D341Med (cell line): ENCODE measurements at regions not wholly inside any gene's neighbourhood (a gene's known extent, or its start where the extent isn't known, plus 50 kb on each side); places are given as distances from the start of the nearest gene placed in this dataset.
"Not testable (repeated sequence)": the region's sequence is repeated elsewhere in the genome, so short reads cannot be mapped to it uniquely, and the experiment has no call there.

Source experiments
- DNase-seq: peaks from one replicate; pipeline ENCODE4 v3.0.0; 2012; ENCODE audit warnings: low spot score

DNA sequence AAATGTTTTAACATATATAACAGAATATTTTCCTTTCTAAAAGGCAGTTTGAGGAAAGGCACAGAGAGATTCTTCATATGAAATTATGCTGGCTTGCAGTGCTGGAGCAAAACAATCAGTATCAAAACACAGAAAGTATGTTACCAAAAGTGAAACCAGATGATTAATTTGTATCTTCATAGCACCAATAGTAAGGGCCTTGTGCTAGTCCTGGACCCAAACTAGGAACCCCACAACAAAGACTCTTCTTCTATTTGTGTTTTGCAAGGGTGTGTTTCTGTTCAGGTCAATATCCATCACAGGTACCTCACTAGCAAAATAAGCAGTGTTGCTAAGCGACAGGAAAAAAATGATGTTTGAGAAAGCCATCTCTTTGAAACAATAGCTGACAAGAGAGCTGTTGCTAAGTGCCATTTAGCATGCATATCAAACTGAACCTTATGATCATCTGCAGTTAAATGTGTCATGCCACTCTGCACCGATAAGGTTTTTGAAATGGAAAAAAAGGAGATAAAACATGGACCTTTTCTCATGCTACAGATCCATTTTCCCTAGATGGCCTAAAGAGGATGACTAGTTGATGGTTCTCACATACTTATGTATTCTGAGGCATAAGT lies 196.2 kb upstream of the ALG10 start:
- no peak for DNase-seq

DNA sequence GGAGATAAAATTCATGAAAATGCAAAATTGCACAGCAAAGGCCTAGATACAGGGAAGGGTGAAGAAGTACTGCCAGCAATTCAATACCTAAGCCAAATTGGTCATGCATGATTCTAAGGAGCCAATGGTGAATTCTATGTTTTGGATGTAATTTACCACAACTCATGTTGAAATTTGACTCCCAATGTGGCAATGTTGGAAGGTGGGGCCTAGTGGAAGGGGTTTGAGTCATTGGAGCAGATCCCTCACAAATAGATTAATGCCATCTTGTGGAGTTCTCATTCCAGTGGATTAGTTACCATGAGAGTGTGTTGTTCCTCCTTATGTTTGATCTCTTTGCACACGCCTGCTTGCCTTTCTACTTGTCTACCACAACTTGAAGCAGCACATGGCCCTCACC lies 194.0 kb upstream of the ALG10 start:
- DNase-seq: no peak

DNA sequence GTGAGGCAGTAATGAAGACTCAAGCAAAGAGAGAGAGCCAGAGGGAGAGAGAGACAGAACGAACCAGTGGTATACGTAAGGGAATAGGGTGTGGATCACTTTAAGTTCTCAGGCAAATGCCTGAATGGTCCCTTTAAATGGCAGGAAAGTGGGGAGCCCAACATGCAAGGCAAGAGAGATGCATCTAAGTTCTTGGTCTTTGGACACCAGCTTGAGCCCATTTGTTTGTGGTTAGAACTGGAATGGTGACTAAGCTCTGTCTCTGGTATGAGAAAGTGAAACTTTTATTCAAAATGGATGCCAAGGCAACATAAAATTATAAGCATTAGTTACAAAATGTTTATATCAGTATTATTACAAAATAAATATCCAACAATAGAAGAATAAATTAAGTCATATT lies 192.2 kb upstream of the ALG10 start:
- no peak for DNase-seq

DNA sequence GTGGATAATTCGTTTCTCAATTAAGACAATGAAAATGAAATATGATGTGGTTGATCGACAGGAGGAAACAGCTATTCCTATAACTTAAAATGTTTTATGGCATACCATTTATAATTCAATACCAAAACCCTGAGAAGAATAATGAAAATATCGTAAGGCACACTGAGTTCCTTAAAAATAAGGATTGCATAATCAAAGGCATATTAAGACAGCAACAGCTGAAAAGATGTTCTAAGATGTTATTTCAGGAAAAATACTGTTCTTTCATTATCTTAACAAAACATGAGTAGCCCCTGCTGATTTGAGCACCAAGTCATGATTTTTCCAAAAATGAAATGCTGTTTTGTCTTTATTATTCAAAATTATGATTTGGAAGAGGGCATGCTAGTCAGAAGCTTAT lies 189.4 kb upstream of the ALG10 start:
- DNase-seq: no peak

DNA sequence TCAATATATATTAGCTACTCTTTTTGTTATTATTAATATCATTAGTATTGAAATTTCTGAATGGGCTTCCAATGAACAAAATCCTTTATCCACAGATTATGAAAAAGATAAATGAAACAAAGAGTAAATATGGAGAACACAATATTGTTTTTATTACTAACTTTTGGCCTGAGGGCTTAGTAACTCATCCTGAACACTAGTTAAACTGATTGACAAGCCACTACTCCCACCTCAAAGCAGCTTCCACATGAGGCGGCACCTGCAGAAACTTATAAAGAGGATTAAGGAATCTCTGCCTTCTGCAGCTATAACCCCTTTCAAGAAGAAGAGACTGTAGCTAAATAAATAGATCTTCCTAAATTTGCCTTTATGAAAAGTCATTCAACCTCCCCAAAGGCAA lies 187.6 kb upstream of the ALG10 start:
- no peak for DNase-seq

DNA sequence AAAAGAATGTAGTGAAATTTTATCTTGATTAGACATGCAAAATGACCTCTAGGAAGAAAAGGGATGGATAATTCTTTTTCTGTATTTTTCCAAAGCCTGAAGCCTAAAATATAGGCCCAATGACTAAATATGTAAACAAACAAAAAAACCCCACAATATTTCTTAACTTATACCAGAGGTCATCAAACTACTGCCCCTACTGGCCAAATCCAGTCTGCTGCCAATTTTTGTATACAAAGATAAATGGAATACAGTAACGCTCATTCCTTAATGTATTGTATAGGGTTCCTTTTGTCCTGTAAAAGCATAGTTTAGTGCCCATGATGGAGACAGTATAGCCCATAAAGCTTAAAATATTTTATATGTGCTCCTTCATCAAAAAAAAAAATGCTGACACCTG lies 145.7 kb upstream of the ALG10 start:
- no peak for DNase-seq

DNA sequence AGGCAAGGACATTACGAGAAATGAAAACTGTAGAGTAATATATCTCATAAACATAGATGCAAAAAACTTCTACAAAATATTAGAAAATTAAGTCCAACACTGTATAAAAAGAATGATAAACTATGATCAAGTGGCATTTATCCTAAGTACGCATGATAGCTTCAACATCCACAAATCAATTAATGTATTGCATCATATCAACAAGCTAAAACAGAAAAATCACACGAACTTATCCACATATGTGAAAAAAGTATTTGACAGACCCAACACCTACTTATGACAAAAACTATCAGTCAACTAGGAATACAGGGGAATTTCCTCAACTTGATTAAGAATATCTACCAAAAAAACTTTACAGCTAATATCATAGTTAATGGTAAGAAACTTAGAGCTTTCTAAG lies 129.9 kb upstream of the ALG10 start:
- no peak for DNase-seq

DNA sequence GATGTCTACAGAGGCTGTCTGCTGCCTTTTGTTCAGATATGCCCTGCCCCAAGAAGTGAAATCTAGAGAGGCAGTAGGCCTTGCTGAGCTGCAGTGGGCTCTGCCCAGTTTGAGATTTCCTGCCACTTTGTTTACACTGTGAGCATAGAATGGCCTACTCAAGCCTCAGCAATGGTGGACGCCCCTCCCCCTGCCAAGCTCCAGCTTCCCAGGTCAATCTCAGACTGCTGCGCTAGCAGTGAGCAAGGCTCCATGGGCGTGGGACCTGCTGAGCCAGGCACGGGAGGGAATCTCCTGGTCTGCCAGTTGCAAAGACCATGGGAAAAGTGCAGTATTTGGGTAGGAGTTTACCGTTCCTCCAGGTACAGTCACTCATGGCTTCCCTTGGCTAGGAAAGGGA lies 101.8 kb upstream of the ALG10 start:
- DNase-seq: not testable (repeated sequence)

DNA sequence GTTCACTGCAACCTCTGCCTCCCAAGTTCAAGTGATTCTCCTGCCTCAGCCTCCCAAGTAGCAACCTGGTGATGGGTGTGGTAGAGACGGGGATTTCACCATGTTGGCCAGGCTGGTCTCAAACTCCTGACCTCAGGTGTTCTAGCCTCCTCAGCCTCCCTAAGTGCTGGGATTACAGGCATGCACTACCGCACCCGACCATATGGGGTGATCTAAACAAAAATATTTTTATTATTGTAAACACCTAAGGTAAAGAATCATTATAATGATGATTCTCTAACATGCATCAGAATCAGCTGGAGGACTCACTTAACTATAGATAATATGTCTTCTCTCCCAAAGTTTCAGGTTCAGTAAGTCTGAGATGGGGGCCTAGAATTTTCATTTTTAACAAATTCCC lies 96.2 kb upstream of the ALG10 start:
- no peak for DNase-seq

DNA sequence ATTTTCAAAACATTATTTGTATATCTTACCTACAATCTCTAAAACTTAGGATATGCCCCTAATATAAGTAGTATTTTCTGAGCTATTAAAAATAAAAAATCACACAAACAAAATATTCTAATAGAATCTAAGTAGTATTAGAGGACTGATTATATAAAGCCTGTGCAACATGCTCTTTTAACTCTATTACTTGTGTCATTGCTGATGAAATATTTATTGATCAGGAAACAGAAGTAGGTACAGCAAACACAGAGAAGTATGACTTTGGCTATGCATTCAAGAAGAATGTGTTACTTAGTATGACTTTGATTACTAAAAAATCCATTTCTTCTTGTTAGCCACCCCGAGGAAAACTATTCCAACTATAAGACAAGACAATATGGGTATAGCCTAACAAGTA lies 84.6 kb upstream of the ALG10 start:
- DNase-seq: not testable (repeated sequence)

DNA sequence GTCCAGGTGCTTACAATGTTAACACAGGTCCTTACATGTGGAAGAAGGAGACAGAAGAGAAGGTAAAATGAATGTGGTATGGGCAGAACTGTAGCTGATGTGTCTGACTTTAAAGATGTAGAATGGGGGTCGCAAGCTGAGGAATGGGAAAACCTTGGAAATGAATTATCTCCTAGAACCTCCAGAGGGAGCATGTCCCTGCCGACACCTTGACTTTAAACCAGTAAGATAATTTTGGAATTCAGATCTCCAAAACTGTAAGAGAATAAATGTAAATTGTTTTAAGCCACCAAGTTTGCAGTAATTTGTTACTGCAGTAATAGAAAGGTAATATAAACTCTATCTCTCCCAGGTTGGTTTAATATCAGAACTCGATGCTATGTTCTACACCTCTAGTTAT lies 80.1 kb upstream of the ALG10 start:
- no peak for DNase-seq

DNA sequence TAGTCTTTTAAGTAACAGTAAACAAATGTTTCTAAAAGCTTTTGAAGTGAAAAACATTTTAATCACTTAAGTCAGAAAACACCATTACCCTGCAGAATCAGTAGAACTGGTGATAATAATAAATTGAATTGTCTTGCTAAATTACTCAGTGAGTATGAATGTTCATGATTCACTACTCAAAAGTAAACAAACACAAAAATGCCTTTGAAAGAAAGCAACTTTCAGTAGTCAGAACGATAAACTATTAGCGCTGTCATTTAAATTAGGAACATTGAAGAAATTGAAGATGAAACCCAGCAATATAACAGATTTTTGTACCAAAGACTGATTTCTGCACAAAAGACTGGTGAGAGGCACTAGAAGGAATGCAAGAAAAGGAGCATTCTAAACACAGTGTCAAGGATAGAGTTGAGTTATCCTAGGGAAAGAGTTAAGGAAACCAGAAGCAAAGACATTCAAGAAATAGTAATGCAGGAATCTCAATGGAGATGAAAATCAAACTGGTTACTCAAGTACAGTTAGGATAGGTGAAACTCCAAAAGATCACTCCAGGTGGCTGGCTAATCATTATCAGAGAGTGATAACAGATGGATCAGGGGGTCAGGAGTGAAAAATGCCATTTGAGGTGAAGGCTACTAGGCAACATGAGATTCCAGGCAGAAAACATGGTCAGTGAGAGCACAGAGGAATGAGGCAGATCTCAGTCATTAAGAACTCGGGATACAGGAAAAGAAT lies 77.4 kb upstream of the ALG10 start:
- no peak for DNase-seq

DNA sequence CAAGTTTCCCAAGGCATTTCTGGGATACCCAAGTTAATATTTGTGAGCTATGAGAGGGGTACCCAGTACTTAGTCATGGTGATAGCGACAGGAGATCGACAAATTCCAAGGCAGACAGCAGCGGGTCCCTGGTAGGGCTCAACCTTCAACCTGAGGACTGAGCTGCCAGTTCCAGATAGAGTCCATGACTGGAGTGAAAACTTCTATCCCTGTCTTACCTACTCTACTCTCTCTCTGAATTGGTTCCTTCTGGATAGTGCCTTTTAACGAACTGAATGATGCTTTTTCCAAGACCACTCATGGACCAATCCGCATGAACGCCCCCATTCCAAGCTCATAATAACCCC lies 76.9 kb upstream of the ALG10 start:
- no peak for DNase-seq

DNA sequence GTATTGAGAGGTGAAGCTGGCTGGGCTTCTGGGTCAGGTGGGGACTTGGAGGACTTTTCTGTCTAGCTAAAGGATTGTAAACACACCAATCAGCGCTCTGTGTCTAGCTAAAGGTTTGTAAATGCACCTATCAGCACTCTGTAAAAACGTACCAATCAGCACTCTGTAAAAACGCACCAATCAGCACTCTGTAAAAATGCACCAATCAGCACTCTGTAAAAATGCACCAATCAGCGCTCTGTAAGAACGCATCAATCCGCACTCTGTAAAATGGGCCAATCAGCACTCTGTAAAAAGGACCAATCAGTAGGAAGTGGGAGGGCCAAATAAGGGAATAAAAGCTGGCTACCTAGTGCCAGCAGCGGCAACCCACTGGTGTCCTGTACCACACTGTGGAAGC lies 56.1 kb upstream of the ALG10 start:
- DNase-seq: not testable (repeated sequence)

DNA sequence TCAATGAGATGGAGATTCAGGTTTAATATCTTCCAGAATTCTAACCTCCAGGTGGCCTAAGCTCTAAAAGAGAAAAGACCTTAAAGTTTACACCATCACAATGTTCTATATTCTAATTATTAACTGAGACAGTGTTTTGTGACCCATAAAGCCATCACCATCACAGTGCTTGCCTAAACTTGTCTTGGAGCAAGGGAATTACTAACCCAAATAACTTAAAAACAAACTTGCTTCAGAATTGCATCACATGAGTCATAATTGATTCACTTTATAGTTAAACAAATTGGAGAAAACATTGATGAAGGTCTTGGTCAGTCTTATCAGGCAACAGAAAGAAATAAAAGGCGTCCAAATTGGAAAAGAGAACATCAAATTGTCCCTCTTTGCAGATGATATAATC lies 54.5 kb upstream of the ALG10 start:
- no peak for DNase-seq
